H9 (cell line): ENCODE measurements at regions not wholly inside any gene's neighbourhood (a gene's known extent, or its start where the extent isn't known, plus 50 kb on each side); places are given as distances from the start of the nearest gene placed in this dataset.

Experiments
- DNase-seq: peaks from one replicate; pipeline ENCODE4 v3.0.0-alpha.2; 2017
- H2AFZ ChIP-seq: one replicate; pipeline ENCODE4 v1.6.1; 2013; ENCODE audit warnings: mild to moderate bottlenecking, low read length, control low read depth, moderate library complexity
- H2AK5ac ChIP-seq: 2 replicates; pipeline ENCODE4 v1.6.1; 2013; ENCODE audit warnings: low read length, control low read depth, mixed read lengths; ENCODE audit not compliant: insufficient read length
- H2BK120ac ChIP-seq: one replicate; pipeline ENCODE4 v1.6.1; 2013; ENCODE audit warnings: low read depth, mild to moderate bottlenecking, low read length, control low read depth, inconsistent platforms; ENCODE audit not compliant: poor library complexity, severe bottlenecking
- H2BK12ac ChIP-seq: 2 replicates; pipeline ENCODE4 v1.6.1; 2013; ENCODE audit warnings: low read length, control low read depth, mixed read lengths, low read depth; ENCODE audit not compliant: insufficient read length
- H2BK15ac ChIP-seq: 2 replicates; pipeline ENCODE4 v1.6.1; 2013; ENCODE audit warnings: low read depth, low read length, control low read depth
- H2BK20ac ChIP-seq: one replicate; pipeline ENCODE4 v1.6.1; 2013; ENCODE audit warnings: low read depth, mild to moderate bottlenecking, low read length, control low read depth, inconsistent platforms; ENCODE audit not compliant: poor library complexity, severe bottlenecking
- H2BK5ac ChIP-seq: 2 replicates; pipeline ENCODE4 v1.6.1; 2013; ENCODE audit warnings: low read length, control low read depth, mixed read lengths; ENCODE audit not compliant: insufficient read length
- H3K14ac ChIP-seq: 2 replicates; pipeline ENCODE4 v1.6.1; 2013; ENCODE audit warnings: low read length, control low read depth; ENCODE audit not compliant: insufficient read depth
- H3K18ac ChIP-seq: 2 replicates; pipeline ENCODE4 v1.6.1; 2013; ENCODE audit warnings: low read depth, mild to moderate bottlenecking, mixed read lengths, low read length, control low read depth; ENCODE audit not compliant: insufficient read length
- H3K23ac ChIP-seq: 2 replicates; pipeline ENCODE4 v1.6.1; 2013; ENCODE audit warnings: low read length, control low read depth, mixed read lengths, low read depth; ENCODE audit not compliant: insufficient read length
- H3K23me2 ChIP-seq: 2 replicates; pipeline ENCODE4 v1.6.1; 2013; ENCODE audit warnings: low read depth, mild to moderate bottlenecking, mixed read lengths, low read length, control low read depth; ENCODE audit not compliant: insufficient read length, poor library complexity, severe bottlenecking
- H3K27ac ChIP-seq: 2 replicates; pipeline ENCODE4 v1.5.1; 2013; ENCODE audit warnings: low read length, control low read depth, mixed read lengths, low read depth; ENCODE audit not compliant: insufficient read length
- H3K27me3 ChIP-seq: 2 replicates; pipeline ENCODE4 v1.6.1; 2013; ENCODE audit warnings: low read length, control low read depth, inconsistent platforms; ENCODE audit not compliant: insufficient read depth
- H3K4ac ChIP-seq: 2 replicates; pipeline ENCODE4 v1.6.1; 2013; ENCODE audit warnings: low read depth, mild to moderate bottlenecking, control low read depth, inconsistent platforms, low read length, moderate library complexity
- H3K4me1 ChIP-seq: 2 replicates; pipeline ENCODE4 v1.6.1; 2013; ENCODE audit warnings: low read length, control low read depth, inconsistent platforms; ENCODE audit not compliant: insufficient read depth
- H3K4me2 ChIP-seq: 2 replicates; pipeline ENCODE4 v1.6.1; 2013; ENCODE audit warnings: low read length, control low read depth, mixed read lengths; ENCODE audit not compliant: insufficient read length, insufficient read depth
- H3K56ac ChIP-seq: 2 replicates; pipeline ENCODE4 v1.6.1; 2013; ENCODE audit warnings: low read depth, mild to moderate bottlenecking, mixed read lengths, low read length, control low read depth; ENCODE audit not compliant: insufficient read length
- H3K79me1 ChIP-seq: 2 replicates; pipeline ENCODE4 v1.6.1; 2013; ENCODE audit warnings: low read depth, mild to moderate bottlenecking, moderate library complexity, low read length, control low read depth, inconsistent platforms; ENCODE audit not compliant: insufficient read depth, poor library complexity, severe bottlenecking
- H3K79me2 ChIP-seq: 2 replicates; pipeline ENCODE4 v1.6.1; 2013; ENCODE audit warnings: low read length, control low read depth, inconsistent platforms; ENCODE audit not compliant: insufficient read depth
- H3K9ac ChIP-seq: 2 replicates; pipeline ENCODE4 v1.6.1; 2013; ENCODE audit warnings: low read length, control low read depth, mixed read lengths; ENCODE audit not compliant: insufficient read length; ENCODE audit errors: extremely low read depth
- H3K9me3 ChIP-seq: one replicate; pipeline ENCODE4 v1.6.1; 2013; ENCODE audit warnings: low read depth, low read length, inconsistent platforms; ENCODE audit not compliant: control insufficient read depth
- H3T11ph ChIP-seq: one replicate; pipeline ENCODE4 v1.6.1; 2013; ENCODE audit warnings: mild to moderate bottlenecking, low read length, control low read depth, inconsistent platforms
- H4K20me1 ChIP-seq: one replicate; pipeline ENCODE4 v1.6.1; 2013; ENCODE audit not compliant: control insufficient read depth, insufficient read length, insufficient read depth
- H4K5ac ChIP-seq: 2 replicates; pipeline ENCODE4 v1.6.1; 2013; ENCODE audit warnings: low read depth, mild to moderate bottlenecking, mixed read lengths, low read length, control low read depth; ENCODE audit not compliant: insufficient read length
- H4K8ac ChIP-seq: replicated peaks from 2 replicates; pipeline ENCODE4 v1.6.1; 2013; ENCODE audit warnings: low read length, control low read depth, mixed read lengths, low read depth; ENCODE audit not compliant: insufficient read length
- H4K91ac ChIP-seq: 2 replicates; pipeline ENCODE4 v1.6.1; 2013; ENCODE audit warnings: low read depth, mild to moderate bottlenecking, moderate library complexity, mixed read lengths, low read length, control low read depth; ENCODE audit not compliant: insufficient read length
- H3K27ac Mint-ChIP-seq, 3 experiments: 2 replicates in 2 of 3; 3 replicates in 1 of 3; pipeline ENCODE4 v1.8.0; 2020 to 2021; ENCODE audit warnings: mixed read lengths in 3 of 3, mild to moderate bottlenecking in 1 of 3, moderate library complexity in 1 of 3
- H3K27me3 Mint-ChIP-seq: 2 replicates; pipeline ENCODE4 v1.8.0; 2021; ENCODE audit warnings: low read depth, mild to moderate bottlenecking, moderate library complexity, mixed read lengths
- H3K36me3 Mint-ChIP-seq, 3 experiments: 2 replicates in 2 of 3; 3 replicates in 1 of 3; pipeline ENCODE4 v1.8.0; 2020 to 2021; ENCODE audit warnings: low read depth in 3 of 3, mixed read lengths in 3 of 3; ENCODE audit not compliant: insufficient read depth in 1 of 3
- H3K4me1 Mint-ChIP-seq, 2 experiments: 2 replicates each; pipeline ENCODE4 v1.8.0; 2020; ENCODE audit warnings: mixed read lengths in 2 of 2
- H3K4me3 Mint-ChIP-seq, 2 experiments: 2 replicates in 1 of 2; 3 replicates in 1 of 2; pipeline ENCODE4 v1.8.0; 2020 to 2021; ENCODE audit warnings: mild to moderate bottlenecking in 2 of 2, mixed read lengths in 2 of 2, moderate library complexity in 1 of 2
- H3K9me3 Mint-ChIP-seq, 2 experiments: 2 replicates in 1 of 2; 3 replicates in 1 of 2; pipeline ENCODE4 v1.8.0; 2020; ENCODE audit warnings: mild to moderate bottlenecking in 2 of 2, mixed read lengths in 2 of 2, moderate library complexity in 1 of 2
- WGBS: extraction: QIAGEN DNeasy Blood & Tissue Kit; methylation state at CpG from one replicate; pipeline ENCODE4 v1.1.7; 2013; ENCODE audit warnings: missing lambda C conversion rate, low lambda C conversion rate, mixed read lengths; ENCODE audit not compliant: insufficient read length; ENCODE audit errors: extremely low coverage; 5-methylcytosine and 5-hydroxymethylcytosine counted together
- TF ChIP-seq, protein P1 (sequence below): fragments of 200-600 bp; sonication (generic); conservative IDR thresholded peaks from 3 replicates; pipeline ENCODE4 v1.8.0; 2021; ENCODE audit warnings: antibody characterized with exemption, mild to moderate bottlenecking

DNA sequence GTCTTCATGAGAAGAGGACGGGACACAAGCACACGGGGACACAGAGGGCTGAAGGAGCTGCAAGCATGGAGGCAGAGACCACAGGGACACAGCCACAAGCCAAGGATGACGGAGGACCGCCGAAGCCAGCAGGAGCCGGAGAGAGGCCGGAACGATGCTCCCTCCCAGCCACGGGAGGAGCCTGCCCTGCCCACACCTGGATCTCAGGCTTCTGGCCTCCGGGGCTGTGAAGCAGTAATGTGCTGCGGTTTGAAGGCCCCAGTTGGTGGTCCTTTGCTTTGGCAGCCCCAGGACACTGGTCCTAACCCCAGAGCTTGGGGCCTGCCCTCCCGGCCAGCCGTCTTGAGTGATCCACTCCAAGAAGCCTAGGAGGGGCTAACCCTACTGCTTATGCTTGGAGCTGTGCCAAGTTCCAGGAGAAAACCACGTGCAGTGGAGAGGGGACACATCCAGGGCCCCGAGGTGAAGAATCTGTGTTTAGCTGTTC is 85.9 kb downstream of the HMX1 start:
- no peak overlapping the region for H2BK20ac ChIP-seq

More for the DNA sequence above, 85.9 kb downstream of the HMX1 start:
- Histone ChIP-seq H4K20me1 (no peaks in the 10 kb centered on the region), H3K4me1 (no peaks in the 10 kb centered on the region), H3K4ac (no peak overlapping the region), H3K56ac (no peak overlapping the region), H3K9me3 (no peaks in the 10 kb centered on the region), H3K79me1 (no peaks in the 10 kb centered on the region), H3K9ac (no peak overlapping the region), H4K91ac (no peak overlapping the region), H2BK120ac (no peak overlapping the region), H3K18ac (no peak overlapping the region), H3K23me2 (no peaks in the 10 kb centered on the region), H2AK5ac (no peak overlapping the region), H2BK15ac (no peak overlapping the region), H4K8ac (no peak overlapping the region), H2BK5ac (no peak overlapping the region), H3K4me2 (no peak overlapping the region), H3K23ac (no peak overlapping the region), H3K27me3 (no peaks in the 10 kb centered on the region), H3K79me2 (no peaks in the 10 kb centered on the region), H3K27ac (no peak overlapping the region), H2AFZ (no peak overlapping the region), H4K5ac (no peak overlapping the region), H3T11ph (no peak overlapping the region), H3K14ac (no peak overlapping the region), H2BK12ac (no peak overlapping the region)
- Mint-ChIP-seq H3K9me3 (no peaks in the 10 kb centered on the region), H3K4me1 (no peaks in the 10 kb centered on the region), H3K27ac (peak overlapping the region in 1 of 3 experiments; percentile 78; a peak in 2 of 7 replicates), H3K36me3 (no peaks in the 10 kb centered on the region), H3K27me3 (peaks cover 2% of the 10 kb centered on the region; the same call in 1 of the 2 replicates), H3K4me3 (no peak overlapping the region)
- TF ChIP-seq, protein P1, sequence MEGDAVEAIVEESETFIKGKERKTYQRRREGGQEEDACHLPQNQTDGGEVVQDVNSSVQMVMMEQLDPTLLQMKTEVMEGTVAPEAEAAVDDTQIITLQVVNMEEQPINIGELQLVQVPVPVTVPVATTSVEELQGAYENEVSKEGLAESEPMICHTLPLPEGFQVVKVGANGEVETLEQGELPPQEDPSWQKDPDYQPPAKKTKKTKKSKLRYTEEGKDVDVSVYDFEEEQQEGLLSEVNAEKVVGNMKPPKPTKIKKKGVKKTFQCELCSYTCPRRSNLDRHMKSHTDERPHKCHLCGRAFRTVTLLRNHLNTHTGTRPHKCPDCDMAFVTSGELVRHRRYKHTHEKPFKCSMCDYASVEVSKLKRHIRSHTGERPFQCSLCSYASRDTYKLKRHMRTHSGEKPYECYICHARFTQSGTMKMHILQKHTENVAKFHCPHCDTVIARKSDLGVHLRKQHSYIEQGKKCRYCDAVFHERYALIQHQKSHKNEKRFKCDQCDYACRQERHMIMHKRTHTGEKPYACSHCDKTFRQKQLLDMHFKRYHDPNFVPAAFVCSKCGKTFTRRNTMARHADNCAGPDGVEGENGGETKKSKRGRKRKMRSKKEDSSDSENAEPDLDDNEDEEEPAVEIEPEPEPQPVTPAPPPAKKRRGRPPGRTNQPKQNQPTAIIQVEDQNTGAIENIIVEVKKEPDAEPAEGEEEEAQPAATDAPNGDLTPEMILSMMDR = no peak
- no peak for DNase-seq
- WGBS = no CpG with 5 or more reads among the region's 15 CpGs
